HG03469 (cell line): ENCODE measurements at regions not wholly inside any gene's neighbourhood (a gene's known extent, or its start where the extent isn't known, plus 50 kb on each side); places are given as distances from the start of the nearest gene placed in this dataset.
"Not testable (repeated sequence)": the region's sequence is repeated elsewhere in the genome, so short reads cannot be mapped to it uniquely, and the experiment has no call there.

Experiments
- ATAC-seq: cut with Tn5 transposase; IDR thresholded peaks from one replicate; pipeline ENCODE4 v1.9.1; 2021; ENCODE audit warnings: mild to moderate bottlenecking, moderate library complexity, moderate number of reproducible peaks; ENCODE audit not compliant: unreplicated experiment

DNA sequence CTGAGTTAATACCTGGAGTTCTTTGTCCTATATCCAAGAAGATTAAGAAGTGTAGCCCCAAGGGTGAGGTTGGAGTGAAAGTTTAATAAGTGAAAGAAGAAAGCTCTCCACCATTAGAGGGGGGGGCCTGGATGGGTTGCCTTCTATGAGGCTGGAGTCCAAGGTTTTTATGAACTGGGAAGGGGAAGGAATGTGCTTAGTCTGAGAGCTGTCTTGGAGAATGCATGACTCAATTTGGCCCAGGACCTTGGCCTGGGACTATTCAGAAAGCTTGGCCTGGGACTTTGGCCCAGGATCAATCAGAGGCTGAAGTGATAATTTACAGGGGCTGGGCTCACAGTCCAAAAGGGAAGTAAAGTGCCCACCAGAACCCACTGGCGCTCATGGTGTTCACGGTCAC, 1049.0 kb upstream of the GRIA3 start:
- ATAC-seq, result no peak

DNA sequence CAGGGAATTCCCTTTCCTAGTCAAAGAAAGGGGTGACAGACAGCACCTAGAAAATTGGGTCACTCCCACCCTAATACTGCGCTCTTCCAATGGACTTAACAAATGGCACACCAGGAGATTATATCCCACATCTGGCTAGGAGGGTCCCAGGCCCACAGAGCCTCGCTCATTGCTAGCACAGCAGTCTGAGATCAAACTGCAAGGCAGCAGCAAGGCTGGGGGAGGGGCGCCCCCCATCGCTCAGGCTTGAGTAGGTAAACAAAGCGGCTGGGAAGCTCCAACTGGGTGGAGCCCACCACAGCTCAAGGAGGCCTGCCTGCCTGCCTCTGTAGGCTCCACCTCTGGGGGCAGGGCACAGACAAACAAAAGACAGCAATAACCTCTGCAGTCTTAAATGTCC, 1043.9 kb upstream of the GRIA3 start:
- ATAC-seq, result not testable (repeated sequence)

DNA sequence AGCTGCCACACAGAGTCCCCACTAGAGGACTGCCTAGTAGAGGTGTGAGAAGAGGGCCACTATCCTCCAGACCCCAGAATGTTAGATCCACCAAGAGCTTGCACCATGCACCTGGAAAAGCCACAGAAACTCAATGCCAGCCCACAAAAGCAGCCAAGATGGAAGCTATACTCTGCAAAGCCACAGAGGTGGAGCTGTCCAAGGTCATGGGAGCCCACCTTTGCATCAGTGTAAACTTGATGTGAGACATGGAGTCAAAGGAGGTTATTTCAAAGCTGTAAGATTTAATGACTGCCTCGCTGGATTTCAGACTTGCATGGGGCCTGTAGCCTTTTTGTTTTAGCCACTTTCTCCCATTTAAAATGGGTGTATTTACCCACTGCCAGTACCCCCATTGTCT, 1030.1 kb upstream of the GRIA3 start:
- ATAC-seq, result no peak

DNA sequence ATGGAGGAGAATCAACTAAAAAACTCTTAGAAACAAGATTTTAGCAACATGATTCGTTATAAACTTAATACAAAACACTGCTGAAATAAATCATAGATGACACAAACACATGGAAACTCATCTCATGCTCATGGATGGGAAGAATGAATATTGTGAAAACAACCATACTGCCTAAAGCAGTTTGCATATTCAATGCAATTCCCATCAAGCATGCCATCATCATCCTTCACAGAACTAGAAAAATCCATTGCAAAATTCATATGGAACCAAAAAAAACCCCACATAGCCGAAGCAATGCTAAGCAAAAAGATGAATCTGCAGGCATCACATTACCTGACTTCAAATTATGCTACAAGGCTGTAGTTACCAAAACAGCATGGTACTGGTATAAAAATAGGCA, 1015.8 kb upstream of the GRIA3 start:
- no peak for ATAC-seq

DNA sequence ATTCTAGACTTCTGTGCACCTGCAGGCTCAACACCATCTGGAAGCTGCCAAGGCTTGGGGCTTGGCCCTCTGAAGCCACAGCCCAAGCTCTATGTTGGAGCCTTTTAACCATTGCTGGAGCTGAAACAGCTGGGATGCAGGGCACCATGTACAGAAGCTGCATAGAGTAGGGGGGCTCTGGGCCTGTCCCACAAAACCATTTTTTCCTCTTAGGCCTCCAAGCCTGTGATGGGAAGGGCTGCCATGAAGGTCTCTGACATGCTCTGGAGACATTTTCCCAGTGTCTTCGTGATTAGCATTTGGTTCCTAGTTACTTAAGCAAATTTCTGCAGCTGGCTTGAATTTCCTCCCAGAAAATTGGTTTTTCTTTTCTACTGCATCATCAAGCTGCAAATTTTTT, 999.3 kb upstream of the GRIA3 start:
- ATAC-seq, result no peak

DNA sequence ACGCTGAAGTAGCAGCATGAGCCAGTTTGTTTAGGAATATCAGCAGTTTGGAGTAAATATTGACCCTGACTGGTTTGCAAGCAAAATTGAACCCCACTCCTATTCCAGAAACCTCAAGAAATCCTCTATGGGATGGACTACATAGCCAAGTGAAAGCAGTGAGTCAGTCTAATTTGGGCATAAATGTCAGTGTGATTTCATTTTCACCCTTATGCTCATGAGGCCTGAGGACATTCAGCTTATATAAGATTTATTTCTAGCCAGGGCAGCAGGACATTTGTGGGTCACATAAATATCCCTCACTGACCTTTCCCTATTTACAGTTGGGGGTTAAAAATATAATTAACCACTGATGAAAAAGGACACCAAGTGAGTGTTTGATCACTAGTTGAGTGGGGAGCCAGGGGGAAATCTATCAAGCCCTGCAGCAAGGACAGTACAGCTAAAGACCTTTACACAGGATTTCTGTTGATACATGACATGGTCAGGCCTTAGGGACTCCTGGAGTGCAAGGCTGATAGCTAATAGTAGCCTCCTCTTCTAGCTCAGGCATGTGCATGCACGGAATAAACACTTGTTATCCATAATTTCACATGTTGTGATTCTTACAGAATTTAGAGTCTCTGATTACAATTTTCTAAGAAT, 996.9 kb upstream of the GRIA3 start:
- no peak for ATAC-seq

DNA sequence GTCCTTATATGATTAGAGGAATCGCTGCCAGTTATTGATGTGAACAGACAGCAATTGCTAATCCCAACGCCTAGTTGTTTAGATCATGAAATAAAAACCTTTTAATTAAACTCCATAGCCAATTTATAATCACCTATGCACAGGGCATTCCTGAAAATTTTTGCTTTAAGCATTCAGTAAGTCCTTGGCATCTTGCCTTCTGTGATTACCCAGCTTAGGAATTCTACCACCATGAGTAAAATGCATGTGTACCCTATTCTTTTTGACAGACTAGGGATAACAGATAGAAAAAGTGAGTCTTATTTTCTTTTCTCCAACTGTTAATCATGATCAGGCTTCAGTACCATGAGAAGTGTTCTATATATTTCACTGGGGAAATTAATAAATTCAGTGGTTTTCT, 995.3 kb upstream of the GRIA3 start:
- ATAC-seq, result no peak

DNA sequence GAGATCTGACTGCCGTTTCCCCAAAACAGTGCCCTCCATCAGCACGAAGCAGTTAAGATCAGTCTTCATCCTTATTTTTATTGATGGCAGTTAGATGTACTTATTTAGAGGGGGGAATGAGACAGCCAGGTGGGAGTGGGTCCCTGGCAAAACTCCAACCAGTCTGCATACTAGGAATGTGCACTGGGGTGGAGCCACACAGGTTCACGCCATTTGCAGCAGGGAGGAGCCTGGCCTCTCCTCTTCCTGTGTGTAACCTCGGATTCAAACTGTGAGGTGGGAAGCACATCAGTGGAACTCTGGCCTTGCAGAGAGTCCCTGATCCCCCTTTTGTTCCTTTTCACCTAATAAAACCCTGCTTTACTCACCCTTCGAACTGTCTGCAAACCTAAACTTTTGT, 987.7 kb upstream of the GRIA3 start:
- no peak for ATAC-seq

DNA sequence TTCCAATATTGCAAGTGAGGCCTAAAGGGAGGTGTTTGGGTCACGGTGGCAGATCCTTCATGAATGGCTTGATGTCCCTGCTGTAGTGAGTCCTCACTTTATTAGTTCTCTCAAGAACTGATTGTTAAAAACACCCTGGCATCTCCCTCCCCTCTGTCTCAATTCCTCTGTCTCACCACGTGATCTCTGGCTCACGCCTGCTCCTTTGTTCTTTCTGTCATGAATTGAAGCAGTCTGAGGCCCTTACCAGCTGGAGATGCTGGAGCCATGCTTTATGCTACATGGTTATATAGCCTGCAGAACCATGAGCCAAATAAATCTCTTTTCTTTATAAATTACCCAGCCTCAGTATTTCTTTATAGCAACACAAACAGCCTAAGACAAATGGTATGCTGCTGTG, 980.7 kb upstream of the GRIA3 start:
- no peak for ATAC-seq

DNA sequence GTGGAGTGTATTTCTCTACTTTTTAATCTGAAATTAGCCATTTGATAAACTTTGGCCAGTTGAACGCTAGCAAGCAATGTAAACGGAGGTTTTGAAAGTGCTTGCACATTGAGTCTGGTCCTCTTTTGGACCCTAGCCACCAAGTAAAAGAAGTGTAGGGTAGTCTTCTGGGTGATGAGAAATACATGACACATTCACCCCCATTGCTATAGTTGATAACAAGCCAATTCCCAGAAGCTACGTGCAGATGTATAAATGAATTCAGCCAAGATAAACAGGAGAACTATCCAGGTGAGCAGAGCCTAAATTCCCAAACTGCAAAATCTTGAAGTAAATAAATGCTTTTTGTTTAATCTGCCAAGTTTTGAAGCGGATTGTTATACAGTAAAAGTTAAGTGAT, 965.4 kb upstream of the GRIA3 start:
- ATAC-seq, result no peak

DNA sequence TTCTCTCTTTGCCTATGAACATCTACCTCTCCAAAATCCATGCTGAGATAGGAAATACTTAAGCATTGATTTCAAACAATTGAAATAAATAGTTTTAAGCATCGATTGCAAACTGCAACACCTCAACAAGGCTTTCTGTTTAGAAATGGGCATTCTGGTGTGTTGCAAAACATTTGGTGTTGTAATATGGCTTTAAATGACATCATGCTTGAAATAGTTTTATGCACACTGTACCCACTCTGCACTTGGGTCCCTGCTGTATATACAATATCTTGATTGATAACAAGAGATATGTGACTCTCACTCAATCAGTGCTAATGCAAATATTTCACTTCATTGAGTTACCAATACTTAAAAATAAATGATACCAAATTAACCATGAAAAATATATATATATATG, 964.9 kb upstream of the GRIA3 start:
- ATAC-seq, result no peak

DNA sequence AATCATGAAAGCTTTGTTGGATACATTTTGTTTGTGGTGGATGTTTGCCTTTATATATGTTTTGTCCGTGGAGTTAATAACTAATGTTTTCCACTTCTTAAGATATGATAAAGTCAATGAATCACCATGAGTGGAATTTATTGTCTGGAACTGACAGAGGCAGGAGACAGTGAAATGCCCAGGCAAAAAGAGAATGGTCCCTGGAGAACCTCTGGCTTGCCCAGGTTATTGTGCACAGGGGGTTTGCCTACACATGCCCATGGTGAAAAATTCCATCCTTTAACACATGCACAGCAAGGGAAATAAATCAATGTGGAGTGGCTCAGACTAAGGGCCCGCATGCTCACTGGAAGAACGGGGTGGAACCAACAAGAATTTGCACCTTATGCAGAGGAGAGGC, 964.3 kb upstream of the GRIA3 start:
- no peak for ATAC-seq

DNA sequence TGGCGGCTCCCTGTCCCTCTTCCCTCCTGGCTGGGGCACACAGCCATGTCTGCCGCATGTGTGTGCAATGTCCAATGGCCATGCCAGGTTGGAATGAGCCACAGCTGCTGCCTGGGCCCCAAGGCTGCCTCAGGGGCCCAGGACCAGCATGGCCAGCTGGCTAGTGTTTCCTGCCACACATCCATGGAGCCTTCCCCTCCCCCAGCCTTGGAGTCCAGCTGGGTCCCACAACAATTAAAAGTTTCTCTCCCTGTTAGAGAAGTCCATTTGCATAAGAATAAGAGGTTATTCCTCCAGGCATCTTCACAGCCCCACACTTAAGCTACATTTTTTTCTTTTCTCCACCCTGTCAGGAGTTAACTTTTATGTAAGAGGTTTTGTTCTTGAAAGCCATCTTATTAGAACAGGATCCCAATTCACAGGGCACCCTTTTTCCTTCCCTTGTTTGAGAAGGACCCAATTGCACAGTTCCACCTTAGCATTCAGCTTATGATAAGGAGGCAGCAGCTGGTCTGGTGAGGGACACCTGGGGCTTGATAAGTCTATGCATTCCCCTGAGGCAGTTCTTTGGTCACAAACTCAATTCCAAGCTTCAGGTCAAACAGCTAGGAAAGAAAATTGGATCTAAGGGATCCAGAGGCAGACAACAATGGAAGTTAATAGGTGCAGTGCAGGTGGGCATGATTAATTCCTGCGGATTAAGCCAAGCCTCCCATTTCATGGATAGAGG, 963.3 kb upstream of the GRIA3 start:
- ATAC-seq, result no peak

DNA sequence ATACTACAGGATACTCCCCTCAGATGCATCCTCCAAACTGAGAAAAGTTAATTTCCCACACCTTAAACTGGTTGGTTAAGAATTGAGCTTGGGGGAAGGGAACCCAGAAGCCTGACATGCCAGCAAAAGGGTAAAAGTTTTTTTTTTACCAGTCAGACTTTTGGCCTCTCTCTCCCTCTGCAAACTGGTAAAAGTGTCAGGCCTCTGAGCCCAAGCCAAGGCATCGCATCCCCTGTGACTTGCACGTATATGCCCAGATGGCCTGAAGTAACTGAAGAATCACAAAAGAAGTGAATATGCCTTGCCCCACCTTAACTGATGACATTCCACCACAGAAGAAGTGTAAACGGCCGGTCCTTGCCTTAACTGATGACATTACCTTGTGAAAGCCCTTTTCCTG, 962.3 kb upstream of the GRIA3 start:
- ATAC-seq, result not testable (repeated sequence)

DNA sequence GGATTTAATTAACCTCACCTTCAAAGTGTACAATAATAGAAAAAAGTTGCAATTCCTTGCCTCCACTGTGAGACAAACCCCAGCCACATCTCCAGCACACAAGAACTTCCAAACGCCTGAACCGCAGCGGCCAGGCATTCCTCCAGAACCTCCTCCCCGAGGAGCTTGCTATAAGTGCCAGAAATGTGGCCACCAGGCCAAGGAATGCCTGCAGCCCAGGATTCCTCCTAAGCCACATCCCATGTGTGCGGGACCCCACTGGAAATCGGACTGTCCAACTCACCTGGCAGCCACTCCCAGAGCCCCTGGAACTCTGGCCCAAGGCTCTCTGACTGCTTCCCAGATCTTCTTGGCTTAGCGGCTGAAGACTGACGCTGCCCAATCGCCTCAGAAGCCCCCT, 959.9 kb upstream of the GRIA3 start:
- ATAC-seq, result not testable (repeated sequence)

DNA sequence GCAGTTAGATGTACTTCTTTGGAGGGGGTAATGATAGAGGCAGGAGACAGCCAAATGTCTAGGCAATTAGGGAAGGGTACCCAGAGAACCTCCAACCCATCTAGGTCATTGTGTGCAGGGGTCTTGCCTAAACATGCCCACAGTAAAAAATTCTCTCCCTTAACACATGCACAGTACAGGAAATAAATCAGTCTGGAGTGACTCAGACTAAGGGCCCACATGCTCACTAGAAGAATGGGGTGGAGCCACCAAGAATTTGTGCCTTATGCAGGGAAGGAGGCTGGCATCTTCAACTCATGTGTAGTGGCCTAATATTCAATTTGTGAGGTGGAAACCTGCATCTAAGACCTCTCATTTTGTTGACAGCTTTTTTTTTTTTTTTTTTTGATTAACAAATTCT, 945.3 kb upstream of the GRIA3 start:
- no peak for ATAC-seq

DNA sequence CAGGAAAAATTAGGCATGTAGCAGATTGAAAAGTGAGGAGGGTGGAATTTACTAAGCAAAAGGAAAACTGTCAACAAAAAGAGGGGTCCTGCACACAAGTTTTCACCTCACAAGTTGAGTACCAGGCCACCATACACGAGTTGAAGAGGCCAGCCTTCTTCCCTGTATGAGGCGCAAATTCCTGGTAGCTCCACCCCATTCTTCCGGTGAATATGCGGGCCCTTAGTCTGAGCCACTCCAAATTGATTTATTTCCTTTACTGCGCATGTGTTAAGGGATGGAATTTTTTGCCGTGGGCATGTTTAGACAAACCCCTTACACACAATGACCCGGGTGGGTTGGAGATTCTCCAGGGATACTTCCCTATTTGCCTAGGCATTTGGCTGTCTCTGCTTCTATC, 942.1 kb upstream of the GRIA3 start:
- no peak for ATAC-seq

DNA sequence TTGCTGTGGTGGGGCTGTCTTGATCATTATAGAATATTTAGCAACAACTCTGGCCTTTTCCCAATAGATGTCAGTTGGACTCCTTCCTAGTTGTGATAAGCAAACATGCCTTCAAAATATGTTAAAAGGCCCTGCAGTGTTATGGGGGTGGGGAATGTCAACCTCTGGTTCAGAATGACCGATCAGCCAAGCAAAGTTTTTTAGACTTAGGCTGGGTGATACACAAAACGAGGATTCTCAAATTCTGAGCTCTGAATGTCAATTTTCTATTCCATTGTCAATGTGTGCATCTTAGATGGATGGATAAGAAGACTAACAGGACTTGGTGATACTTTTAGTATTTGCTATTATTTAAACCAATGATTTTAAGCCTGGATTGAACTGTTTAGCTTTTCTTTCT, 940.0 kb upstream of the GRIA3 start:
- no peak for ATAC-seq

DNA sequence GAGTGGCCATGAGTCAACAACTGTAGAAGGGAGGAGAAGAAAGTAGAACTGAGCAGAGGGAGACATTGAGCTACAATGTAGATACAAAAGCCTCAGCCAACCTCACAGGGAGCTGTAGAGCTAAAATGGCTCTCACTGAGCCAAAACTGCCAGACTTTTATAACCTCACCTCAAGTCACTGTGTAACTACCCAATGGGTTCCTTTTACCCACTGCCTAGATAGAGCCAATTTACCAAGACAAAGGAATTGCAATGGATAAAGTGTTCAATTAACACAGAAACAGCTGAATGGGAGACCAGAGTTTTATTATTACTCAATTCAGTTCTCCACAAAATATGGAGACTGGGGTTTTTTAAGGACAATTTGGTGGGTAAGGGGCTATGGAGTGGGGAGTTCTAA, 938.9 kb upstream of the GRIA3 start:
- no peak for ATAC-seq

DNA sequence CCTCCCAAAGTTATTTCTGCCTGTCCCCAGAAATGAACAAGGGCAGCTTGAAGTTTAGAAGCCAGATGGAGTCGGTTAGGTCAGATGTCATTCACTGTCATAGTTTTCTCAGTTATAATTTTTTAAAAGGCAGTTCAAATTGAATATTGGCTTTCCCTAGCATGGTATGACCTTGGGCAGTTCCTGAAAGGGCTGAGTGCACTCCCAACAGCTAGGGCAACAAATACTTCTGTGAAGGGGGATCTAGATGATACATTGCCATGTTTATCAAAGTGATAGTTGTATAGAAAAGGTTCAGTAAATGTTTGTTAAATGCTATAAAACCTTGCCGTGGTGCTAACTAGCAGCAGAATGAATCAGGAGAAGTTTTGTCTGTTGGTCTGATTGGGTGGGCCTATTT, 938.1 kb upstream of the GRIA3 start:
- no peak for ATAC-seq

DNA sequence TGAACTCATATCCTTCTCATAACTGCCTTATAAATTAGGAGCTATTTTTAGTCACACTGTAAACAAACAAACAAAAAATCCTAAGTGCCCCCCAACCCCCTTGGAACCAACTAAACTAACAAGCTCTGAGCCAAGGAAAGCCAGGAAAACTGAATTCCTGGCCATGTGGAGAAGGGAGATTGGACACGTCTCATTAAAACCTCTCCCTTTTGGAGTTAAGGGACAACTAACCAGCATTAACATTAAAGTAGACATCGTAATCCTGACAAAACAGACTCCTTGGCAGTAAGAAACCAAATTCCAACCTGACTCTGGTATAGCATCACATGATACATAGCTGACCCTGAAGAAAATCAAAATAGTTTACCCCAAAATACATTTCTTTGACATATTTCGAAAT, 937.1 kb upstream of the GRIA3 start:
- no peak for ATAC-seq

DNA sequence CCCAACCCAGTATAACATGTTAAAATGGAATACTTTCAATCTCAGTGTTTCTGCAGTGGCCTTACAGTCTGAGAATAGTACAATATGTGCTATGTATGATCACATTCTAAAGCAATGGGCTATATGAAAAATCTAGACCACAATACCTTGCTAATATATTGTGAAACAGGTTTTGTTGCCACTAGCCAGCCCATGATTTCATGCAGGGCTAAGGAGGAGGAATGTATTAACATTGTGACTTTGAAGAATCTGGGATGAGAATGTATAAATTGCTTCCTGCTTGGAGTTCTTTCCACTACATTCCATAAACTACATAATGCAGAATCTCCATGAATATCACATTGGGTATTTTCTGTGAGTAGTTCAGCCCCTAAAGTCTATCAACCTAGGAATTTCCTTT, 935.4 kb upstream of the GRIA3 start:
- no peak for ATAC-seq

DNA sequence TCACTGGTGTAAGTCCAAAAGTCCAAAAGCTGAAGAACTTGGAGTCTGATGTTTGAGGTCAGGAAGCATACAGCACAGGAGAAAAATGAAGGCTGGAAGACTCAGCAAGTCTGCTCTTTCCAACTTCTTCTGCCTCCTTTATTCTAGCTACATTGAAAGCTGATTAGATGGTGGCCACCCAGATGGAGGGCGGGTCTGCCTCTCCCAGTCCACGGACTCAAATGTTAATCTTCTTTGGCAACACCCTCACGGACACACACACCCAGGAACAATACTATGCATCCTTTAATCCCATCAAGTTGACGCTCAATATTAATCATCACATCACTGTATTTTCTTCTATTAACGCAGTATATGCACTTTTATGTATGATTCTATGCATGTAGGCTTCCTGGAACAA, 931.6 kb upstream of the GRIA3 start:
- ATAC-seq, result no peak
